Transverse colon (tissue), 4 donors: ENCODE measurements at regions not wholly inside any gene's neighbourhood (a gene's known extent, or its start where the extent isn't known, plus 50 kb on each side); places are given as distances from the start of the nearest gene placed in this dataset.

Experiments used
- DNase-seq: peaks from one replicate; pipeline ENCODE4 v3.0.0-alpha.2; 2019
- H3K27ac ChIP-seq, 4 donors: fragments of 200-600 bp; sonication (generic); 2 replicates each; pipeline ENCODE4 v1.5.1; 2016 to 2018; ENCODE audit warnings: inconsistent platforms in 4 of 4
- H3K27me3 ChIP-seq: fragments of 200-600 bp; sonication (generic); 2 replicates; pipeline ENCODE4 v1.5.1; 2017; ENCODE audit warnings: inconsistent platforms
- H3K36me3 ChIP-seq, 4 donors: fragments of 200-600 bp; sonication (generic); 2 replicates each; pipeline ENCODE4 v1.5.1; 2017 to 2019; ENCODE audit warnings: inconsistent platforms in 4 of 4
- H3K4me1 ChIP-seq, 4 donors: fragments of 200-600 bp; sonication (generic); 2 replicates each; pipeline ENCODE4 v1.5.1; 2017 to 2020; ENCODE audit warnings: inconsistent platforms in 4 of 4
- H3K4me3 ChIP-seq, 4 donors: fragments of 200-600 bp; sonication (generic); 1 replicate in 1 of 4; 2 replicates in 3 of 4; pipeline versions ENCODE4 v1.5.1 to v1.6.1; 2017 to 2019; ENCODE audit warnings: inconsistent platforms in 4 of 4
- H3K9me3 ChIP-seq, 2 donors: fragments of 200-600 bp; sonication (generic); 2 replicates each; pipeline ENCODE4 v1.5.1; 2017 to 2019; ENCODE audit warnings: inconsistent platforms in 2 of 2
- CTCF ChIP-seq, 5 experiments: fragments of 200-600 bp in 3 of 5; fragments of 450-650 bp in 2 of 5; sonication (generic) in 3 of 5; IDR thresholded peaks; 1 replicate in 2 of 5; 2 replicates in 3 of 5; pipeline ENCODE4 v1.5.1; 2016 to 2017; ENCODE audit warnings: antibody characterized with exemption in 5 of 5, inconsistent platforms in 3 of 5, mild to moderate bottlenecking in 2 of 5, moderate library complexity in 1 of 5
- EP300 ChIP-seq: sonication (generic); formaldehyde crosslinking; IDR thresholded peaks from one replicate; pipeline ENCODE4 v1.6.1; 2017; ENCODE audit warnings: antibody characterized with exemption, low read depth
- POLR2A ChIP-seq: fragments of 450-650 bp; IDR thresholded peaks from one replicate; pipeline ENCODE4 v1.6.1; 2016; ENCODE audit warnings: antibody characterized with exemption, mild to moderate bottlenecking, moderate library complexity
- POLR2AphosphoS5 ChIP-seq, 3 donors: sonication (generic); formaldehyde crosslinking; IDR thresholded peaks; one replicate each; pipeline ENCODE4 v1.6.1; 2016; ENCODE audit warnings: antibody characterized with exemption in 3 of 3
- WGBS, 2 donors: methylation state at CpG; one replicate each; pipeline ENCODE4 v1.1.5; 2018; ENCODE audit warnings: low coverage in 1 of 2; 5-methylcytosine and 5-hydroxymethylcytosine counted together
- in situ Hi-C, 4 donors: fragments of 200-750 bp; cut with MboI; loops; one replicate each; pipeline versions ENCODE4 v1.15.0 to v1.15.1; 2017; ENCODE audit warnings: low sequenced_read_pairs in 3 of 4, low pct_ligation_motif_present in 1 of 4, low pct_unique_long_range_greater_than_20kb in 1 of 4
- intact Hi-C: fragments of 100-400 bp; cut with DNase I; formaldehyde crosslinking; loops from one replicate; pipeline ENCODE4 v1.15.1; 2023; ENCODE audit warnings: low total_unique reads

- H3K36me3 ChIP-seq, result no peaks in the 10 kb centered on the region
- no peak for DNase-seq
- no peaks in the 10 kb centered on the region for H3K9me3 ChIP-seq
- TF ChIP-seq EP300, result no peak
- no peak for TF ChIP-seq CTCF (IDR thresholded peaks at IDR 0.05)
- TF ChIP-seq POLR2AphosphoS5 (IDR thresholded peaks at IDR 0.05), result no peak
- no peak for TF ChIP-seq POLR2A
- in situ Hi-C loops, result no loop called here
- H3K27me3 ChIP-seq, result no peaks in the 10 kb centered on the region
- intact Hi-C loops, result no loop called here
- no peak overlapping the region for H3K4me3 ChIP-seq
- peak overlapping the region; percentile 53 to 73 (median 55) for H3K27ac ChIP-seq
- WGBS, 2 donors, result 96 to 100% methylated on average over 1 to 4 of the region's 4 CpGs
- peaks cover 27 to 56% (median 36%) of the 10 kb centered on the region in 4 donors for H3K4me1 ChIP-seq
Observed at GRCh38 chr11:76603202-76603601, 67.3 kb downstream of the LRRC32 start.
